ENCODE measurements at regions not wholly inside any gene's neighbourhood (a gene's known extent, or its start where the extent isn't known, plus 50 kb on each side); places are given as distances from the start of the nearest gene placed in this dataset.

- no peak for DNase-seq
- peaks cover 26% of the 10 kb centered on the region for H3K4me1 ChIP-seq
- ChIA-PET CTCF (no interaction called here), POLR2A (no interaction called here)
- Mint-ChIP-seq H3K4me1 (ENCODE audit: low read depth, unreplicated experiment) (peaks cover 26% of the 10 kb centered on the region), H3K27ac (ENCODE audit: unreplicated experiment) (no peak overlapping the region), H3K4me3 (ENCODE audit: unreplicated experiment) (no peak overlapping the region), H3K9me3 (ENCODE audit: unreplicated experiment) (peaks cover 11% of the 10 kb centered on the region), H3K27me3 (ENCODE audit: insufficient read depth, unreplicated experiment) (no peaks in the 10 kb centered on the region), H3K36me3 (ENCODE audit: insufficient read depth, unreplicated experiment) (no peaks in the 10 kb centered on the region)
- H3K36me3 ChIP-seq (ENCODE audit: control insufficient read depth, insufficient read depth, low read length): peaks cover 2% of the 10 kb centered on the region; the same call in 1 of the 2 replicates
- BruUV-seq (replicated peaks): no TSS peak
- H3K9me3 ChIP-seq: peaks cover 6% of the 10 kb centered on the region
- H3K27me3 ChIP-seq (replicated peaks; ENCODE audit: control insufficient read depth, insufficient read depth, low read length): no peaks in the 10 kb centered on the region
- TF ChIP-seq CTCF (IDR thresholded peaks at IDR 0.05; ENCODE audit: insufficient read depth in 1 of 2, low read depth in 1 of 2, low read length in 1 of 2, severe bottlenecking in 1 of 2, unreplicated experiment in 1 of 2): no peak
- intact Hi-C loops (cut with micrococcal nuclease; ENCODE audit: unreplicated experiment): no loop called here
- no peak overlapping the region for H3K4me3 ChIP-seq (ENCODE audit: low read depth, low read length)
Measured at GRCh38 chr2:203645831-203646230, 60.6 kb upstream of the CD28 start.

GRCh38 chr2:203646266-203646864 lies 60.1 kb upstream of the CD28 start:
- no peak overlapping the region for H3K4me3 Mint-ChIP-seq (ENCODE audit: unreplicated experiment)
- H3K27me3 Mint-ChIP-seq (ENCODE audit: insufficient read depth, unreplicated experiment): no peaks in the 10 kb centered on the region
- no TSS peak for BruUV-seq (replicated peaks)
- DNase-seq: no peak
- peak overlapping the region; percentile 64 for H3K27ac Mint-ChIP-seq (ENCODE audit: unreplicated experiment)
- no peak for TF ChIP-seq CTCF (IDR thresholded peaks at IDR 0.05; ENCODE audit: insufficient read depth in 1 of 2, low read depth in 1 of 2, low read length in 1 of 2, severe bottlenecking in 1 of 2, unreplicated experiment in 1 of 2)
- POLR2A ChIA-PET: no interaction called here
- peaks cover 2% of the 10 kb centered on the region; the same call in 1 of the 2 replicates for H3K36me3 ChIP-seq (ENCODE audit: control insufficient read depth, insufficient read depth, low read length)
- H3K4me3 ChIP-seq (ENCODE audit: low read depth, low read length): no peak overlapping the region
- peaks cover 6% of the 10 kb centered on the region for H3K9me3 ChIP-seq
- peaks cover 31% of the 10 kb centered on the region for H3K4me1 ChIP-seq
- CTCF ChIA-PET: no interaction called here
- intact Hi-C loops (cut with micrococcal nuclease; ENCODE audit: unreplicated experiment): no loop called here
- H3K27me3 ChIP-seq (replicated peaks; ENCODE audit: control insufficient read depth, insufficient read depth, low read length): no peaks in the 10 kb centered on the region
- no peaks in the 10 kb centered on the region for H3K36me3 Mint-ChIP-seq (ENCODE audit: insufficient read depth, unreplicated experiment)
- peaks cover 31% of the 10 kb centered on the region for H3K4me1 Mint-ChIP-seq (ENCODE audit: low read depth, unreplicated experiment)
- peaks cover 5% of the 10 kb centered on the region for H3K9me3 Mint-ChIP-seq (ENCODE audit: unreplicated experiment)

GRCh38 chr2:203646961-203647360 lies 59.5 kb upstream of the CD28 start:
- CTCF ChIA-PET: no interaction called here
- TF ChIP-seq CTCF (IDR thresholded peaks at IDR 0.05; ENCODE audit: insufficient read depth in 1 of 2, low read depth in 1 of 2, low read length in 1 of 2, severe bottlenecking in 1 of 2, unreplicated experiment in 1 of 2): no peak
- H3K4me1 ChIP-seq: peaks cover 34% of the 10 kb centered on the region
- H3K27me3 ChIP-seq (replicated peaks; ENCODE audit: control insufficient read depth, insufficient read depth, low read length): no peaks in the 10 kb centered on the region
- no peak for DNase-seq
- peaks cover 2% of the 10 kb centered on the region; the same call in 1 of the 2 replicates for H3K36me3 ChIP-seq (ENCODE audit: control insufficient read depth, insufficient read depth, low read length)
- H3K4me3 ChIP-seq (ENCODE audit: low read depth, low read length): no peak overlapping the region
- no TSS peak for BruUV-seq (replicated peaks)
- Mint-ChIP-seq H3K27me3 (ENCODE audit: insufficient read depth, unreplicated experiment) (no peaks in the 10 kb centered on the region), H3K4me1 (ENCODE audit: low read depth, unreplicated experiment) (peaks cover 37% of the 10 kb centered on the region), H3K27ac (ENCODE audit: unreplicated experiment) (peak overlapping the region; percentile 64), H3K9me3 (ENCODE audit: unreplicated experiment) (no peaks in the 10 kb centered on the region), H3K4me3 (ENCODE audit: unreplicated experiment) (no peak overlapping the region), H3K36me3 (ENCODE audit: insufficient read depth, unreplicated experiment) (no peaks in the 10 kb centered on the region)
- POLR2A ChIA-PET: no interaction called here
- intact Hi-C loops (cut with micrococcal nuclease; ENCODE audit: unreplicated experiment): no loop called here
- H3K9me3 ChIP-seq: peaks cover 6% of the 10 kb centered on the region

Data from Caco-2 (cell line).